SHP77 treated with DMSO at 0.1 percent for 48 hours (cell line): ENCODE measurements at regions not wholly inside any gene's neighbourhood (a gene's known extent, or its start where the extent isn't known, plus 50 kb on each side); places are given as distances from the start of the nearest gene placed in this dataset.
"Not testable (repeated sequence)": the region's sequence is repeated elsewhere in the genome, so short reads cannot be mapped to it uniquely, and the experiment has no call there.

Source experiments
- DNase-seq: peaks from one replicate; lab custom pipeline; 2025; lab: John Stamatoyannopoulos, UW

DNA sequence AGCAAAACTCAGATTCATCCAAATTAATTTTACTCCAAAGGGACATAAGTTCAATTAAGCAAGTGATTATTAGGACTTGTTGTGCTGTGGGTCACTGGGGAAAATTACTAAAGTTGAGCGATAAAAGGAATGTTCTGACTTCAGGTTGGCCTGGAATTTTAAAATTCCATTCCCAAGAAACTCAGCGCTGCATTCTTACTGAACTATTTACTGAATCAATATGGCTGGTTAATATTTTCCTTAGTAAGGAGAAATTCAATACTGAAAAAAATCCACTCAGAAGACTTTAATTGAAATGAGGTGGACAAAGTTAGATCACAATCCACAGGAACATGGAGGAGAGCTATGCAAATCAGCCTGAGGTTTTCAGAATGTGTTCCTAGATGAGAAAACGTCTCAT is 578.9 kb upstream of the NR5A2 start:
- no peak for DNase-seq

DNA sequence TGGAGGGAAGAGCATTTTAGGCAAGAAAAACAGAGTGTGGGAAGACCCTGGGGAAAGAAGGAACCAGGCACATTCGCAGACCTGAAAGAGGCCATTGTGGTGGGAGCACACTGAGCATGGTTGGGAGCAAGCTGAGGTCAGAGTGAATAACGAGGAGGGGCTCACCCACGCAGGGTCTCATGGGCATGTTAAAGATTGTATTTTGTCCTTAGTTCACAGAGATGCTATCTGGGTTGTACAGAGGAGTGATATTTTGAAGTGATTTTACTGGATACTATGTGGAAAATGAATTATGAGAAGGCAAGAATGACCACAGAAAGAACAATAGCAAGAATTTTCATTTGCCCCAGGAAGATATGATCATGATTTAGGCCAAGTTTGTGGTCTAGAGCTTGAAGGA is 578.3 kb upstream of the NR5A2 start:
- DNase-seq: no peak

DNA sequence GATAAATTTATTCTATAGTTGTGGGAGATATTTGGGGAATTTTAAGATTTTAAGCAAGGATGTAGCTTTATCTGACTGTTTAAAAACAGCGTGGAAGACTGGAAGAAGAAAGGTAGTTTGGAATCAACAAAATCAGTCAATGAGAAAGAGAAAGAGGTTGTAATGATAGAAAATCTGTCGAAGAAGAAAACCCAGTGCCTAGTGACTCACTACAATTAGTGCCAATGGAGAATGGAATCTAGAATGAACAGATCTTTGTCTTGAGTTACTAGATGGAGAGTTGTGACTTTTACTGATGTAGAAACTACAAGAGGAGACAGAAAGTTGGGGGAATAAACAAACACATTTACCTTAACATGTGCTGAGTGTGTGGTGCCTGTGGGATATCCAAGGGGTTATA is 577.8 kb upstream of the NR5A2 start:
- no peak for DNase-seq

DNA sequence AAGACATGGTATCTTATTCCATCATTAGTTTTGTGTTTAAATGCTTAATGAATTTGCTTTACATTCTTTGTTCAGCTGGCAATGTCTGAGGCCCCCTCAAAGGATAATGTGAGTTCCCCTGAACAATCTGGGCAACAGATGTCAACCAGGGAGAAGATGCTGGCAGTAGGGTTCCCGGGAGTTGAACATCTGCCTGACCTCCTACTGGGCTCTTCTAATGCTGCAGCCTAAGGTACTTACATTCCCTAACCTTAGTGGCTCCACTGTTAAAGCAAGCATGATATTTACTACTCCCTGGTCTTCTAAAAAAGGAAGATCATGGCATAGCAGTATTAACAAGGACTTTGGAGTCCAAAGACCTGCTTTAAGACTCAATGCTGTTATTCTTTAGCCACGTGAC is 574.9 kb upstream of the NR5A2 start:
- DNase-seq: no peak

DNA sequence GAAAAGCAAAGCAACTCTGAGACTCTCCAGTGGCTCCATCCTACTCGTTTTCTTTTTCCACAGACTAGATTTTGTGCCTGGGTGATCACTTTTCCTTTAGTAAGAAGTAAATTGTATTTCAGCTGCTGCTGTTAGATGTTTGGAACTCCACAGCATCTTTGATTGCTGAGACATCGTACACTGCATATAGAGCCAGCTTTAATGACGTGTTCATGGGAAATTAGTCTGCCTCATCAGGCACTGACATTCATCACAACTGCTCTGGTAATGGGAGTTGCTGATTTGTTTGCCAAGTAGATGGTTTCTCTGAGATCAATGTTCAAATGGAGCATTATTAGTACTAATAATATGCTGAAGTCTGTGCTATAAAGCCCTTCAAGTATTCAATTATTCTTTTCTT is 573.8 kb upstream of the NR5A2 start:
- DNase-seq: no peak

DNA sequence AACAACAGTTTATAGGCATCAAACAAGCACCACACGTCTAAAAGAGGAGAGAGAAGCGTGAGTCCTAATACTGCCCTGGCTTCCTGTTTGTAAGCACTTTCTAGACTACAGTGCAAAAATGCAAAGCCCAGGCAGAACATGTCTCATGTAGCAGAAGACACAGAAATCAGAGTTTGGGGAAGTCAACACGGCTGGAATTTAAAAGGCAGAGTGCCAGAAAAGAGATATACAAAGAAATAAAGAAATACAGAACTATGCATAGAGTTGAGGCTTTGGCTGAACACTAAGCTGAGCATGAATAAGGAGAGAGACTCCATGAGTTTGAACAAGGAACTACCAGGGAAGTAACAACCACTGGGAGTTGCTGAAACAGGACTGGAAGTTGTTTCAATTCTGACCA is 566.6 kb upstream of the NR5A2 start:
- DNase-seq: no peak

DNA sequence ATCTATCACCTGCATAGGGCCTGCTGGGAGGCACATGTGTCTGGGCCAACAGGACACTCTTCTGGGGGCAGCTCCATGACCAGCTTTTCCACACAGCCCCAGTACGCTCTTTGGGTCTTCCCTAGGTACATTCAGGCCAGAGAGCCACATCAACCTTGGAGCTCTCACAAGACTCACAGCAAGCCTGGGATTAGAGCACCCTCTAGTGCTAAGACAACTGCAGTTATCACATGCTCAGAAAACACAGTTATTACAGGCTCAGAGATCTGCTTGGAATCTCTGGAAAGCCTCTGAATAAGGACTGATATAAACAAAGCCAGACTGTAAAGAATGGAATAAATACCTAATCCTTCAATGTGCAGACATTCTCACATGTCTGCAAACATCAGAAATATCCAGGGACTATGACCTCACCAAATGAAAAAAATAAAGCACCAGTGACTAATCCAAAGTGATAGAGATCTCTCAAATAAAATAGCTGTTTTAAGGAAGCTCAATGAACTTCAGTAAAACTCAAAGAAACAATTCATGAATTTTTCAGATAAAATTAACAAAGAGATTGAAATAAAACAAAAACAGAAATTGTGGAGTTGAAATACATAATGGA is 563.9 kb upstream of the NR5A2 start:
- no peak for DNase-seq

DNA sequence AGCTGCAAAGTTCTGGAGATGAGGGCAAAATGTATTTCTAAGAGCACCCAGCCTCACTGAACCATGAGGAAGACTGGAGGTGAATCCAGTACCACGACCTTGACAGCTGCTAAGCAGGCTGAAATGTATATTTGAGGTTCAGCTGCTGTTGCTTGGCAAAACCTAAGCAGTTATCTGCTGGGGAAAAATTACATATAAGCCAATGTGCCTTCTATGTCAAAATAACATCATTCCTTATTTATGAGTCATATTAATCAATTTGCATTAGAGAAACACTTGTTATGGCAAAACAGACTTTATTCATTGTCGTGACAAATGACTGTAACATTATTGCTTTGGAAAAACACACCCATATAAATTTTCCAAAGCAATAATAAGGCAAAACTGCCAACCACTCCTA is 560.5 kb upstream of the NR5A2 start:
- DNase-seq: no peak

DNA sequence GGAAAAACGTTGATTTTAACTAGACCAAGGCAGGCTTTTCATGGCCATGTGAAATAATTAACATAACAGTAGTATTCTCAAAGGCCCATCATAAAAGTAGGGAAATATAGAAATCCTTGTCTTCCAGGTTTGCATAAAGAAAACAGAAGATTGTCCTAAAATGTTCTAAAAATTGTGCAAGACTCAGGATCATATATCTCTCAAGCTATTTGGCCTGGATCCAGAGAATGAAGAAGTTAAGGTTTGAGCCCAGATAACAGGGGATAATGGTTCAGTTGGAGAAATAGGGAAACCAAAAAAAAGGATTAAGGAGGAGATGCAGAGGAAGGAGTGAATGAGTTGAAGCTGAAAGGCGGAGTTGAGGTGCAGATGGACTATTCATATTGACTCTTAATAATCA is 555.5 kb upstream of the NR5A2 start:
- DNase-seq: no peak

DNA sequence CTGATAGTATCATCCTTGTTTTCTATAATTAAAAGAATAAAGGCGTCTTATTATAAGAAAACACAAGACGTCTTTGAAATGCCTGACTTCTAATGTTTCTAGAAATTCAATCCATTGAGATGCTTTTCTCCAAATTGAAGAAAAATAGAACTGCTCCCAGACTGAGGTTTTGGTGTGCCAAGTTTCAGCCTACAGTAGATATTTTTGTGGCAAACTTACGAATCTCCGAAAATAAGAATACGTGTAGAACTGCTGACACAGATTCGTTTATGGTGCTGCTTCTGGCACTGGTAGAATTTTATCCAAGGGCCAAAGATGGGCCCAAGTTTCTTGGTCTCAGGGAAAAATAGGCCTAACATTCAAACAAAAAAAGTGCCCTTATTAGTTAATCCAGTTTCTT is 554.5 kb upstream of the NR5A2 start:
- no peak for DNase-seq

DNA sequence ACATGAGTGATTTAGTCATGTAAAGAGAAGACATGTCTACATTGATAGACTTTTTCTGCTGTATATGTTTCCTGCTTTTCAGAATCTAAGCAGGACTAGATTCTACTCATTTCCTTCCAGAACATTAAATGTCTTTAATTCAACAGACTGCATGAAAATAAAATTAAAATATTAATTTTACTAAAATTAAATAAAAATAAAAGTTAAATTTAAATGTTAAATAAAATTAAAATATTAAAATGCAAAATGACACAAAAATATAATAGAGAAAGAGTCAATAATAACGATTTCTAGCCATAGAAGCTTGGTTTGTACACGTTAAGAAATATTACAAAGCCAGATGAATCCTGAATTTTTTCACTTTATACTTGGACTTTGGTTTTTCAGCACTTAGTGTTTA is 552.8 kb upstream of the NR5A2 start:
- DNase-seq: no peak

DNA sequence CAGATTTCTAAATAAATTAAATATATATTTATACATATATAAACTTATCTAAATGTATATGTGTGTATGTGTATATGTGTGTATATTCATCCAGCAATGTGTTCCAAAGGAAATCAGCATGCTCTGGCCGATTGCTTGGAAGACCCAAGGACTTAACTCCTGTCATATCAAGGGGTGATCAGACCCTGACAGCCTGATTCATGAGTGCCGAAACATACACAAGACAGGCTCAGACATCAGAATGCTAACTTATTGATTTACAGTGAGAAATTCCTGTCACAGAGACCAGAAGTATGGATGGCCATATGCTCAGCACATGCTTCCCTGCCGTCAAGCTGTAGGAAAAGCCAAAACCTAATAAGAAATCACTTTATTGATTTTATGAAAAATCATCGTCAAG is 545.1 kb upstream of the NR5A2 start:
- no peak for DNase-seq

DNA sequence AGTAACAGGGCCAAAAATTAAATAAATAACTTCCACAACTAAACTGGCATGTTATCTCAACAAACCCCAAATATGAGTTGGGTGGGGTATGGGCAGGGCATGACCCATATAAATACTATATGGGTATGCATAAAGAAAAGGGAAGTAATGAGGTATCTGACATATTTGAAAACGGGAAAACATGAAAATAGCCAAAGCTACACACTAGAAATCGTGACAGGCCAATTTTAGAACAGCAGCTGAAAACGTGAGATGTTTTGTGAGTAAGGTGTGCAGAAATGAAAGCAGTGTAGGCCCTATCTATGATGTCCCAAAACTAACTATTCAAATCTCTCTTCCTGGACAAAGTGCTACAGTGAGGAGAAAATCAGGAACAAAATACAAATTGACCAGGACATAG is 537.9 kb upstream of the NR5A2 start:
- DNase-seq: no peak

DNA sequence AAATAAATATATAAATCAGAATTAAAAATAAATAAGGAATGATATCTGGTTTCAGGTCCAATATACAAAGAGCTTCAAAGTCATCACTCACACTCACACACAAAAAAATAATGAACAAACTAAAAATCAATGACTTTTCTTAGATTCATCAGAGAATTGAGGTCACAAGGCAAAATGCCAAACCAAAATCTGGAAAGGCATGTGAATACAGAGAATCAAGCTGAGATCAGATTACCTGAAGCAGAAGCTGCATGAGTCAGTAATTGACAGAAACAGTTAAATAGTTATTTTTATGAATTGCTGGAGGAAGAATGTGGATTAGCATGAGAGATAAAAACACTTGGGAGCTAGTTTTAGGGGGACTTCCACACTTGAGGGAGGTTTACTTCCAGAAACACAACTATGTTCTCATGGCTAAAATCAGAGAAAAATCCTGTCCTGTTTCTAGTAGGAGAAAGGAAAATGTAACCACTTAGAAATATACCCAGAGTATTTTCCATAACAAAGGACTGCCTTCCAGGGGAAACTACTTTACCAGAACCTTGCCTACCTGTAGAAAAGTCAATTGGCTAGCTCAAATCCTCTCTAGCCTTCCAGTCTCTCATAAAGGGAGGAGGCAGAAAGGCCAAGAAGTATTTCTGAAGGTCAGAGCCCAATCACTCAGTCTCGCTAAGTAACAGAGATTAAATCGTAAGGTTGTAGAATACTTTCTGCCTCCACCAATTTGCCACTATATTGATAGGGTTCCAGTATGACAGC is 536.6 kb upstream of the NR5A2 start:
- DNase-seq: no peak

DNA sequence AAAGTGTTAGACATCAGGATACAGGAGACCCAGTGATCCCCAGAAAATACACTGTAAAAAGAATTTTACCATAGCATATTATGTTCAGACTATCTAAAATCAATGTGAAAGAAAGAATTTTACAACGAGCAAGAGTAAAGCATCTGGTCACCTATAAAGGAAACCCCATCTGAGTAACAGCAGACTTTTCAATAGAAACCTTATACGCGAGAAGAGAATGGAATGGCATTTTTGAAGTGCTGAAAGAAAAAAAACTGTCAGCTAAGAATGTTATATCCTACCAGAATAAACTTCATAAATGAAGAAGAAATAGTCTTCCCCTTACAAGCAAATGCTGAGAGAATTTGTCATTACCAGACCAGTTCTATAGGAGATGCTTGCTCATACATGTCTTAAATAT is 532.1 kb upstream of the NR5A2 start:
- DNase-seq: no peak

DNA sequence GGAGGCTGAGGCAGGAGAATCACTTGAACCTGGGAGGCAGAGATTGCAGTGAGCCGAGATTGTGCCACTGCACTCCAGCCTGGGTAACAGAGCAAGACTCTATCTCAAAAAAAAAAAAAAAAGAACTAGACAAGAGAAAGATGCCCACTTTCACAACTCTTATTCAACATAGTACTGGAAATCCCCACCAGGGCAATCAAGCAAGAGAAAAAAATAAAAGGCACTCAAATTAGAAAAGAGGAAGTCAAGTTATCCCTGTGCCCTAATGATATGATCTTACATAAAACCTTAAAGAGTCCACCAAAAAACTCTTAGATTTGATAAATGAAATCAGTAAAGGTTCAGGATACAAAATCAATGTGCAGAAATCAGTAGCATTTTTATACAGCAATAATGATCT is 528.7 kb upstream of the NR5A2 start:
- not testable (repeated sequence) for DNase-seq

DNA sequence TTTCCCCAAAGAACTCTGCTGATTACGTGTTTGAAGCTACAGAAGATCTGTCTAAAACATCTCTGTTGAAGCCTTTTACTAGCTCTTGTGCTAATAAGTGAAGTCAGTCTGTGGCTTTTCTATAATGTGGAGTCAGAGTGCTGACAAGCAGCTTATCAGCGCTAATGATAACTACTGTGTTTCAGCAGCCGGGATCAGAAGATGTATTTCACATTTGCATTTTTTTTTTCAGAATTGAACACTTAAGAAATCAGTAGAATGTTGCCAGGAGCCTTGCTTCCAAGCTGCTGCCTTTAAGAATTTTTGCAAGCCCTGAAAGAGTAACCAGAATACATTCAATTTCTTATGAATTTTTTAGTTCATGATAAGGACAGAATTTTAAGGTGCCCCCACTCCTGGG is 519.4 kb upstream of the NR5A2 start:
- no peak for DNase-seq

DNA sequence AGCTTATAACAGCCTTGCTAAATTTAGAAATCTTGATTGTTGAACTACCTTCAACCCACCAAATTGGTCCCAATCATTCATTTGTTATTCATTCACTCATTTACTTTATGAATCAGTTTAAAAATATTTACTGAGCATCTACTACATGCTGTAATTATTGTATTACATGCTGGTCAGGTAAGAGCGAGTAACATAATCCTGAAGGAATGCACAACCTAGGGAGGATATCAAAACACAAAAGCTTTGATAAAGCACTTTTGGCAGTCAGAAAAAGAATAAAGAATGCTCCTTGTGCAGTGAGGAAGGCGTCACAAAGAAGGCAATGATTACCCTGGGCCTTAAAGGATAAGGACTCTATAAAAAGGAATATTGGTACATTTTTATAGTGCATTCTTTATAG is 518.9 kb upstream of the NR5A2 start:
- no peak for DNase-seq

DNA sequence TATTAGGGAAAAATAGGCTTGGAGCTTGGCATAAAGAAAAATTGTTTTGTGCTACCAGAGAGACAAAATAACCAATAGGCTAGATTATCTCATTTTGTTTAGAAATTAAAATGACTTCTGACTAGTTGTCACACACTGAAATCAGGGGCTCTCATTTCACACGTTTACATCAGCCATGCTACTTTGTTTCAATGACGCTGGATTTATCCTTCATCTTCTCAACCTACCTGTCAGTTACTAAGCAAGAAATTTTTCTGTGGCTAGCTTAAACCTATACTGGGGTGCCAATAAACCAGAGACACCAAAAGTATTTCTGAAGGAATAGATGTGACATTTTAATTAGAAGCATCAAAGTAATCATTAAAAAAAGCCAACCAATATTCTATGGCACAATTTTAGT is 518.1 kb upstream of the NR5A2 start:
- DNase-seq: no peak

DNA sequence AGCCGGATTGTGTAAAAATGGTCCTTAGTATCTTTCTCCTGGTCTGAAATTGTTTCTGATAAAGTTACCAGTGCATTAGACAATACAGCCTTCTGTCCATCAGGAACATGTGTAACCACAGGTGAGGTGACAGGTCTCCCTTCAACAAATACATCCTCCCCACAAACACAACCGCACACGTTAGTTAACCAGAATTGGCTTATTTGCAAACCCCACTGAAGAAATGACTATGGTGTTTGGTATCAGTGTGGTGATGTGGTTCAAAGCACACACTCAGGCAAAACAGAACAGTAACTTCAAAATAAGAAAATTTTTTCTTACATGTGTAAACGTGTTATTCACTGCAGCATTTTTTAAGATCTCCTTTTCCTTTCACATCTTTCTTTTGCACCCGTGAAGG is 517.2 kb upstream of the NR5A2 start:
- no peak for DNase-seq

DNA sequence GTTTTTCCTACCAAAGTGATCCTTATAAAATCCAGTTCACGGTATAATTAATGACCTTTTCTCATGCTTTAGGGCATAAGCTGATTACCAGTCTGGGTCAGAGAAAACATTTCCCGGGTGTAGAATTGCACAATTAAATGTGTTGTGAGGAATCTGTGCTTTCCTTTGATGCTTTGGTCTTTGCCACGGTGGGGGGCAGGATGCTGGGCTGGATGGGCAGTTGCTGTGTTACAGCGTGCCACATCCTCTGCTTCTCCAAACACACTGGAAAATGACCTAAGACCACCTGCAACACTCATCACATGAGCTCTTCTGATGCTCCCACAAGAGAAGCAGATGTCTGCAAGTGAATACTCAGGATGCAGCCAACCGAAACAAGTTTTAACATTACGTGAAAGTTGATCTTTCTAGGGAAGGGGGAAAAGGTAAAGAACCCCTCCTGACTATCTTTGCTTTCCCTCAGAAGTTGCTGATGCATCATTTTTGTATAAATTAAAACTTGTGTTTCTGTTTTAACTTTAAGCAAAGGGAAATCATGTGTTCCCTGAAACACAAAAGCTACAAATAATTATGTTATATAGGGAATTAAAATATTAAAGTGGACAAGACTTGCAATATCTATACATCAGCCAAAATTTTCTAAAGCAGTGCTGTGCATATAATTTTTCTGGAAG is 515.3 kb upstream of the NR5A2 start:
- no peak for DNase-seq

DNA sequence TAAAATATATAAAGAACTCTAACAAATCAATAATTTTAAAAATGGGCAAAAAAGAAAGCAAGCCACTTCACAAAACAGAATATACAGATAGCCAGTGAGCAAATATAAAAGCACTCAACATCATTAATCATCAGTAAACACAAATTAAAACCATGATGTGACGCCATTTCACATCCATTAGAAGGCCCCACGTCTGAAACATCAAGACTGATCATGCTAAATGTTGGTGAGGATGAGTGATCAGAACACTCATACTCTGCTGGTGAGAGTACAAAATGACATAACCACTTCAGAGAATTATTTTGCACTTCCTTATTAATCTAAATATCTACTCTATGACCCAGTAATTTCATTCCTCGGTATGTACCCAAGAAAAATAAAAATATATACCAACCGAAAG is 512.2 kb upstream of the NR5A2 start:
- no peak for DNase-seq

DNA sequence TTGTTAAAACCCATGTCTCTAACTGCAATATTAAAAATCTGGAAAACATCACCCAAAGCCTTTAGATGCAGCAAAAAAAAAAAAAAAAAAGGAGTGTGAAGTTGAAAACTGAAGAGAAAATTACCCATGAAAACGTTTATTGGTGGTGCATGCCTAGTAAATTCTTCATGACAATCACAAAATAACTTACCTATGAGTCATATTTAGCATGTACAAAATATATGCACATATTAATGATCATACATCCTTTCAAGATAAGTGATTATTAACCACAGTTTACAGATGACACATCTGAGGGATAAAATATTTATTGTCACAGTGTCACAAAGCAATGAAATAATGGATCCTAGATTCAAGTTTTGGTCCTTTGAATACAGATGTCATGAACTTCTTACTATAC is 505.2 kb upstream of the NR5A2 start:
- no peak for DNase-seq

DNA sequence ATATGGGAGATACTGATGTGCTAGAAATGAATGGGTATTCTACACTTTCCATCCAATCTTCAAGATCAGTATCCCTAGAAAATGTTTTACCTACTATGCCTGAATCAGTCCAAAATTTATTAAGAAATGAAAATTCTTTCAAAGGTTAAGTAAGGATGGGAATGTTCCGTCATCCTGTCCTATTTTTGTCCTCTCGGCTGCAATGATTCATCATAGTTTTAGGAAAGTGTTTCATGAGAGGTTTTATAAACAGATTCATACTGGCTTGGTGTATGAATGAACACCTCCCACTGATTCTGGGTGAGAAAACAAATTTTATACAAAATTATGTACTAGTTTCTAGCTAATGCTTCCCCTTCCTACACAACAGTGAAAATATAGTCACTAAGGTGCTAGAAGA is 504.6 kb upstream of the NR5A2 start:
- DNase-seq: no peak
